Lung microvascular endothelial cell (primary cell): ENCODE measurements at regions not wholly inside any gene's neighbourhood (a gene's known extent, or its start where the extent isn't known, plus 50 kb on each side); places are given as distances from the start of the nearest gene placed in this dataset.
"Not testable (repeated sequence)": the region's sequence is repeated elsewhere in the genome, so short reads cannot be mapped to it uniquely, and the experiment has no call there.

Experiments used
- DNase-seq, 2 donors: peaks; one replicate each; pipeline versions ENCODE4 v3.0.0 to v3.0.0-alpha.2; 2010; ENCODE audit warnings: low read depth in 2 of 2

- DNase-seq, result no peak
These were observed 255.1 kb downstream of the MAP2K6 start for GRCh38 chr17:69669441-69670178.

GRCh38 chr17:69672924-69673323 is 258.4 kb downstream of the MAP2K6 start:
- DNase-seq, result peak in 1 of 2 donors; percentile 85

GRCh38 chr17:69677130-69677529 is 262.6 kb downstream of the MAP2K6 start:
- peak; percentile 1 to 60 for DNase-seq

- DNase-seq, result no peak
These were observed 263.7 kb downstream of the MAP2K6 start for GRCh38 chr17:69678206-69678605.

GRCh38 chr17:69679829-69680228 is 265.3 kb downstream of the MAP2K6 start:
- no peak for DNase-seq

- no peak for DNase-seq
These were observed 269.8 kb downstream of the MAP2K6 start for GRCh38 chr17:69684251-69684650.

GRCh38 chr17:69685150-69685549 is 270.7 kb downstream of the MAP2K6 start:
- not testable (repeated sequence) for DNase-seq

GRCh38 chr17:69690531-69690930 is 276.0 kb downstream of the MAP2K6 start:
- DNase-seq, result no peak

- DNase-seq, result no peak
These were observed 277.7 kb downstream of the MAP2K6 start for GRCh38 chr17:69692171-69692570.

GRCh38 chr17:69695646-69696045 is 281.1 kb downstream of the MAP2K6 start:
- no peak for DNase-seq

- no peak for DNase-seq
These were observed 282.2 kb downstream of the MAP2K6 start for GRCh38 chr17:69696650-69697049.

- not testable (repeated sequence) for DNase-seq
These were observed 283.9 kb downstream of the MAP2K6 start for GRCh38 chr17:69698352-69698751.

GRCh38 chr17:69702078-69702477 is 287.6 kb downstream of the MAP2K6 start:
- no peak for DNase-seq

- no peak for DNase-seq
These were observed 289.3 kb downstream of the MAP2K6 start for GRCh38 chr17:69703751-69704150.

- no peak for DNase-seq
These were observed 290.4 kb downstream of the MAP2K6 start for GRCh38 chr17:69704935-69705334.

GRCh38 chr17:69706127-69706526 is 291.6 kb downstream of the MAP2K6 start:
- no peak for DNase-seq

GRCh38 chr17:69709441-69709840 is 294.9 kb downstream of the MAP2K6 start:
- no peak for DNase-seq

- DNase-seq, result no peak
These were observed 296.4 kb downstream of the MAP2K6 start for GRCh38 chr17:69710926-69711325.

GRCh38 chr17:69711541-69711940 is 297.0 kb downstream of the MAP2K6 start:
- no peak for DNase-seq

GRCh38 chr17:69712801-69713311 is 298.4 kb downstream of the MAP2K6 start:
- no peak for DNase-seq

GRCh38 chr17:69713815-69714214 is 299.3 kb downstream of the MAP2K6 start:
- DNase-seq, result no peak

GRCh38 chr17:69714669-69715068 is 300.2 kb downstream of the MAP2K6 start:
- no peak for DNase-seq

- DNase-seq, result no peak
These were observed 301.2 kb downstream of the MAP2K6 start for GRCh38 chr17:69715656-69716055.
